ENCODE measurements at regions not wholly inside any gene's neighbourhood (a gene's known extent, or its start where the extent isn't known, plus 50 kb on each side); places are given as distances from the start of the nearest gene placed in this dataset.

- H3K4me1 ChIP-seq, result peaks cover 45% of the 10 kb centered on the region
- H3K9me3 ChIP-seq, result no peaks in the 10 kb centered on the region
- H3K4me2 ChIP-seq, result no peak overlapping the region
- no peak for TF ChIP-seq Cebpa-rat (IDR thresholded peaks at IDR 0.05)
- H3K36me3 ChIP-seq, result no peaks in the 10 kb centered on the region
- no peak overlapping the region for H3K27ac ChIP-seq
- no peak overlapping the region for H3K4me3 ChIP-seq
- H3K9ac ChIP-seq, result no peak overlapping the region
- H4K20me1 ChIP-seq, result no peaks in the 10 kb centered on the region
- no peaks in the 10 kb centered on the region for H3K27me3 ChIP-seq
Observed at GRCh38 chr5:68708156-68708841, 385.5 kb upstream of the SLC30A5 start.

- H3K4me3 ChIP-seq, result no peak overlapping the region
- H3K36me3 ChIP-seq, result no peaks in the 10 kb centered on the region
- H3K9ac ChIP-seq, result no peak overlapping the region
- H3K27me3 ChIP-seq, result no peaks in the 10 kb centered on the region
- H4K20me1 ChIP-seq, result no peaks in the 10 kb centered on the region
- no peak for TF ChIP-seq Cebpa-rat (IDR thresholded peaks at IDR 0.05)
- H3K27ac ChIP-seq, result no peak overlapping the region
- H3K4me1 ChIP-seq, result peaks cover 51% of the 10 kb centered on the region
- peak overlapping the region; percentile 73 for H3K4me2 ChIP-seq
- H3K9me3 ChIP-seq, result no peaks in the 10 kb centered on the region
Observed at GRCh38 chr5:68708842-68709170, 385.0 kb upstream of the SLC30A5 start.

DNA sequence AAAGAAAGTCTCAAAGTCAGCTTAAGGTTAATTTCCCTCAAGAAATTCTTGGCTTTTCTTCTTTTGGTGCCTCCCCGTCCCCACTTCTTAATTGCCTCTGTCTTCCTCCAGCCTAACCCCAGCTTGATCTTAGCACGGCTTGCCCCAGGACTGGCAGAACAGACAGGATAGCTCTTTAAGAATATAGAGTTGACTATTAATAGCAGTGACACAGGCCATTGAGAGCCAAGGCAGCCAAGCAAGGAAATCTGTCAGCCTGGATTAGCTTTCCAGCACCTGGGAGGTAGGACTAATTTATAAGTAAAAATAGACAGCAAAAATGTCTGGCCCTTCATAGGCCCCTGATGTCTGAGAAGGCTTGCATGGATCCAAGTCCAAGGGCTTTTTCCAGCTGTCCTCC lies 384.6 kb upstream of the SLC30A5 start:
- no peak for TF ChIP-seq Cebpa-rat (IDR thresholded peaks at IDR 0.05)
- H3K4me2 ChIP-seq, result peak overlapping the region; percentile 73
- no peaks in the 10 kb centered on the region for H3K27me3 ChIP-seq
- H3K36me3 ChIP-seq, result no peaks in the 10 kb centered on the region
- H3K27ac ChIP-seq, result no peak overlapping the region
- peaks cover 55% of the 10 kb centered on the region for H3K4me1 ChIP-seq
- no peaks in the 10 kb centered on the region for H4K20me1 ChIP-seq
- no peaks in the 10 kb centered on the region for H3K9me3 ChIP-seq
- no peak overlapping the region for H3K9ac ChIP-seq
- no peak overlapping the region for H3K4me3 ChIP-seq

DNA sequence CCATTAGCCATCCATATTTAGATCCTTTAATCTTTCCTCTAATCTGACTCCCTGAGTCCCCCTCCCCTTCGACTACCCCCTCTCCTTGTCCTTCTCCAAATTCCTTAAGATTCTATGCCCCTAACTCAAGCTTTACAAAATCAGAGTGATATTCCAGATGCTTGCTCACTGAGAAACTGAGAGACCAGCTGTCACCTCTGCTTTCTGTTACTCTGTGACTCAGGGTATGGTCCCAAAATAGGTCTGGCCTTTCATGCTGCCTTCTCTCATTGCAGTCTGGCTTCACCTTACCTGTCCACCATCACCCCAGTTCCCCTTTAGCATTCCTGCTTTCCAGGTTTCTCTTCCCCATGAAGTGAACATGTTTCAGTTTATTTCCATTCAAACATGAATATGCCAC lies 383.3 kb upstream of the SLC30A5 start:
- H3K4me2 ChIP-seq, result peak overlapping the region; percentile 73
- peak overlapping the region; percentile 64; the same call in 1 of the 2 replicates for H3K27ac ChIP-seq
- no peaks in the 10 kb centered on the region for H3K36me3 ChIP-seq
- no peak for TF ChIP-seq Cebpa-rat (IDR thresholded peaks at IDR 0.05)
- no peak overlapping the region for H3K9ac ChIP-seq
- H3K4me3 ChIP-seq, result no peak overlapping the region
- H3K27me3 ChIP-seq, result no peaks in the 10 kb centered on the region
- peaks cover 58% of the 10 kb centered on the region for H3K4me1 ChIP-seq
- H4K20me1 ChIP-seq, result no peaks in the 10 kb centered on the region
- no peaks in the 10 kb centered on the region for H3K9me3 ChIP-seq

- TF ChIP-seq Cebpa-rat (IDR thresholded peaks at IDR 0.05), result no peak
- no peaks in the 10 kb centered on the region for H3K27me3 ChIP-seq
- H3K9ac ChIP-seq, result peak overlapping the region; percentile 48; the same call in 1 of the 2 replicates
- no peak overlapping the region for H3K4me3 ChIP-seq
- peaks cover 58% of the 10 kb centered on the region for H3K4me1 ChIP-seq
- peak overlapping the region; percentile 64 for H3K27ac ChIP-seq
- H3K4me2 ChIP-seq, result peak overlapping the region; percentile 73
- no peaks in the 10 kb centered on the region for H4K20me1 ChIP-seq
- no peaks in the 10 kb centered on the region for H3K9me3 ChIP-seq
- no peaks in the 10 kb centered on the region for H3K36me3 ChIP-seq
Observed at GRCh38 chr5:68711293-68712200, 382.3 kb upstream of the SLC30A5 start.

DNA sequence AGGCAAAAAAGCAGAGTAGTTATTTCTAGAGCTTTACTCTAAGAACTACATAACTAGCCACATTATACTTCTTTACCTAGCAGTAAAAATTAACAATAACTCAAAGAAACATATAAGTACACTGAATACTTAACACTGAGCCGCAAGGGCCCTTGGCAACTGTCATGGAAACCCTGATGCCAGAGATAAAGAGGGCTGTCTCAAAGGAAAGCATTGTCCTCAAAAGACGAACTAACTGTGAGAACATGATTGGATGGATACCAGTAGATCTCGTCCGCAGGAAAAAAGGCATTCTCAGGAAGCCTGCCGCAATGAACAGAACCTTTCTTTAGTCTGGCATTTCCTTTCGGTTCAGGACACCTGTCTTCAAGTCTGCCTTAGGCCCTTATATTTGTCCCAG lies 379.0 kb upstream of the SLC30A5 start:
- no peaks in the 10 kb centered on the region for H4K20me1 ChIP-seq
- H3K36me3 ChIP-seq, result no peaks in the 10 kb centered on the region
- peaks cover 6% of the 10 kb centered on the region; the same call in 1 of the 2 replicates for H3K9me3 ChIP-seq
- H3K4me1 ChIP-seq, result peaks cover 48% of the 10 kb centered on the region
- peak overlapping the region; percentile 73; the same call in 1 of the 2 replicates for H3K4me2 ChIP-seq
- no peak overlapping the region for H3K9ac ChIP-seq
- H3K27ac ChIP-seq, result no peak overlapping the region
- no peaks in the 10 kb centered on the region for H3K27me3 ChIP-seq
- TF ChIP-seq Cebpa-rat (IDR thresholded peaks at IDR 0.05), result no peak
- H3K4me3 ChIP-seq, result no peak overlapping the region

DNA sequence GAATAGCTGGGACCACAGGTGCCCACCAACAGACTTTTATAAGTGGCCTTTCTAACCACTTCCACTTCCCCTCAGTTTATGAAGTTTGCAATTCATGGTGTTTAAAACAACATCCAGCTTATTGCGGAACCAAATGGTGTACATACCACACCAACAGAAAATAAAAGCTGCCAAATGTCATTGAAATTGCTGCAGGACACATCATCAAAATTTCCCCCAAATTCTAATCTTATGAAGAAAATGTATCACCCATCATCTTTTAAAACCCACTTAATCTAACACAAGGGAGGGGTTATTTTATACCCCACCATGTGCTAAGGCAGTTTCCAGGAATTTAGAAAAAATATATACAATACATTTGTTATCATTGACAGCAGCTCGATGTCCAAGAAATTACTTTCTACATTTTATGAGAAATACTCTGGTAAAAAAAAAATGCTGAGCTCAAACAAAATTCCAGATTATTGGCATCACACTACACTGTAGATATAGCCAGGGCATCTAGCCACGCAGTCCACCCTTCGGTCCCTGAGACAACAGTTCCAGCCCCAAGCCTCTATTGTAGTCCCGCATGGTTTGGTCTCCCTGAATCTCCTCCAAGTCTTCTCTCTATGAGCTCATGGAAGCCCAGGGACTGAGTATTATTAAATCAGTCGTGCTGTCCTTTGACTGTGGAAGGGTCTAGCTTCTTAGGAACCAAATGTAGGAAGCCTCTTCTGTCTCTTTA lies 372.8 kb upstream of the SLC30A5 start:
- TF ChIP-seq Cebpa-rat (IDR thresholded peaks at IDR 0.05), result no peak
- no peaks in the 10 kb centered on the region for H4K20me1 ChIP-seq
- H3K4me1 ChIP-seq, result no peaks in the 10 kb centered on the region
- no peak overlapping the region for H3K4me3 ChIP-seq
- H3K27me3 ChIP-seq, result no peaks in the 10 kb centered on the region
- no peak overlapping the region for H3K9ac ChIP-seq
- H3K27ac ChIP-seq, result no peak overlapping the region
- H3K36me3 ChIP-seq, result no peaks in the 10 kb centered on the region
- H3K4me2 ChIP-seq, result no peak overlapping the region
- peaks cover 28% of the 10 kb centered on the region for H3K9me3 ChIP-seq

GRCh38 chr5:68722357-68722756 lies 371.5 kb upstream of the SLC30A5 start:
- Histone ChIP-seq H3K36me3 (no peaks in the 10 kb centered on the region), H3K4me3 (no peak overlapping the region), H3K4me1 (no peaks in the 10 kb centered on the region), H3K4me2 (no peak overlapping the region), H3K9me3 (peaks cover 28% of the 10 kb centered on the region), H3K27ac (no peak overlapping the region), H3K9ac (no peak overlapping the region), H3K27me3 (no peaks in the 10 kb centered on the region), H4K20me1 (no peaks in the 10 kb centered on the region)
- no peak for TF ChIP-seq Cebpa-rat (IDR thresholded peaks at IDR 0.05)

DNA sequence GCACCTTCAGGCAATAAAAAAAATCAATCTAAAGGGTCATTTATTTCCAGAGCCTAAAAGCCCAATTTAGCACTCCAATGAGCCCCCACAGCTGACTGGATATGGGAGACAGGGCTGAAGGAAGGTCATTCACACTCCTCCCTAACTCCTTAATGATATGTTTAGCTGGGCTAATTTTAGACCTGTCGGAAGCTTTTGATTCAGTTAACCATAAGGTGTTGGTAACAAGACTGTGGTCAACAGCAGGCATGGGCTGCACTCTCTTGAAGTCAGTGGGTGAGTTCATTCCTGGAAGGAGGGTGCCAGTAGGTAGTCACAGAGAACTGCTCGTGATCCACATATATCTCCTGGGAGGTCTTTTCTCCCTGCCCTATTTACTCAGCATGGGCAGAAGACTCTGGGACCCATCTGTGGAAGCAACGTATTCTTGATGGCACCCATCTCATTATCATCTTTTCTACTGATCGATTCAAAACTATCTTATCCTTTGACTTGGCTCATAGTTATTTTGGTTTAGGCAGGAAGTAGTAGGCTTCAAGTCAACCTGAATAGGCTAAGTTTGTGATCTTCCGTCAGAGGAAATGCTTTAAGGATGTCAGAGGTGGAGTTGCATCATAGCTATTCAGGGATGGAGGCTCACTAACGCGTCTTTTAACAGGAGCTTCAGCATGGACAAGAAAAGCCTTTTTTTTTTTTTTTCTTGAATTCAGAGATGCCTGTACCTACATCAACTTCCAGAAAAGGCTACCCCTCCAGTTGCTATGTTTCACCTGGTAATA lies 367.7 kb upstream of the SLC30A5 start:
- no peak overlapping the region for H3K4me2 ChIP-seq

More for the DNA sequence above, 367.7 kb upstream of the SLC30A5 start:
- Histone ChIP-seq H3K9me3 (peaks cover 22% of the 10 kb centered on the region), H3K27ac (no peak overlapping the region), H4K20me1 (no peaks in the 10 kb centered on the region), H3K27me3 (no peaks in the 10 kb centered on the region), H3K4me3 (no peak overlapping the region), H3K4me1 (no peaks in the 10 kb centered on the region), H3K36me3 (no peaks in the 10 kb centered on the region), H3K9ac (no peak overlapping the region)
- TF ChIP-seq Cebpa-rat (IDR thresholded peaks at IDR 0.05), result no peak
